ENCODE measurements at regions not wholly inside any gene's neighbourhood (a gene's known extent, or its start where the extent isn't known, plus 50 kb on each side); places are given as distances from the start of the nearest gene placed in this dataset.

- no peak for DNase-seq (ENCODE audit: low read depth)
- no peak overlapping the region for H3K4me3 ChIP-seq (ENCODE audit: low read length)
- no peak for TF ChIP-seq CTCF (conservative IDR thresholded peaks at IDR 0.05; ENCODE audit: low read depth, low read length)
Observed at GRCh38 chr7:81245353-81245752, 326.5 kb upstream of the SEMA3C start.

- H3K4me3 ChIP-seq (ENCODE audit: low read length): no peak overlapping the region
- no peak for TF ChIP-seq CTCF (conservative IDR thresholded peaks at IDR 0.05; ENCODE audit: low read depth, low read length)
- peak; percentile 23 for DNase-seq (ENCODE audit: low read depth)
Observed at GRCh38 chr7:81244224-81244623, 325.4 kb upstream of the SEMA3C start.

GRCh38 chr7:81236560-81236959, 317.7 kb upstream of the SEMA3C start:
- no peak overlapping the region for H3K4me3 ChIP-seq (ENCODE audit: low read length)
- peak; percentile 35 for DNase-seq (ENCODE audit: low read depth)
- TF ChIP-seq CTCF (conservative IDR thresholded peaks at IDR 0.05; ENCODE audit: low read depth, low read length): no peak

- DNase-seq (ENCODE audit: low read depth): no peak
- H3K4me3 ChIP-seq (ENCODE audit: low read length): no peak overlapping the region
- no peak for TF ChIP-seq CTCF (conservative IDR thresholded peaks at IDR 0.05; ENCODE audit: low read depth, low read length)
Observed at GRCh38 chr7:81235997-81236396, 317.1 kb upstream of the SEMA3C start.

GRCh38 chr7:81234896-81235295, 316.0 kb upstream of the SEMA3C start:
- TF ChIP-seq CTCF (conservative IDR thresholded peaks at IDR 0.05; ENCODE audit: low read depth, low read length): no peak
- H3K4me3 ChIP-seq (ENCODE audit: low read length): no peak overlapping the region
- DNase-seq (ENCODE audit: low read depth): no peak

GRCh38 chr7:81233208-81233940, 314.5 kb upstream of the SEMA3C start:
- no peak for TF ChIP-seq CTCF (conservative IDR thresholded peaks at IDR 0.05; ENCODE audit: low read depth, low read length)
- no peak for DNase-seq (ENCODE audit: low read depth)
- no peak overlapping the region for H3K4me3 ChIP-seq (ENCODE audit: low read length)

GRCh38 chr7:81232084-81232799, 313.4 kb upstream of the SEMA3C start:
- no peak for TF ChIP-seq CTCF (conservative IDR thresholded peaks at IDR 0.05; ENCODE audit: low read depth, low read length)
- no peak for DNase-seq (ENCODE audit: low read depth)
- H3K4me3 ChIP-seq (ENCODE audit: low read length): no peak overlapping the region

All from retinal pigment epithelial cell (primary cell).